CD1c-positive myeloid dendritic cell (primary cell): ENCODE measurements at regions not wholly inside any gene's neighbourhood (a gene's known extent, or its start where the extent isn't known, plus 50 kb on each side); places are given as distances from the start of the nearest gene placed in this dataset.

Experiments
- DNase-seq: peaks from one replicate; pipeline ENCODE4 v3.0.0-alpha.2; 2016; ENCODE audit errors: extremely low spot score

- no peak for DNase-seq
Measured at GRCh38 chr13:29999492-30000369, 149.3 kb upstream of the UBL3 start.

- no peak for DNase-seq
Measured at GRCh38 chr13:29996316-29996715, 145.9 kb upstream of the UBL3 start.

- no peak for DNase-seq
Measured at GRCh38 chr13:29994911-29995595, 144.6 kb upstream of the UBL3 start.

- no peak for DNase-seq
Measured at GRCh38 chr13:29993716-29994488, 143.5 kb upstream of the UBL3 start.

- no peak for DNase-seq
Measured at GRCh38 chr13:29993196-29993595, 142.8 kb upstream of the UBL3 start.

GRCh38 chr13:29991343-29991742, 140.9 kb upstream of the UBL3 start:
- DNase-seq, result no peak

GRCh38 chr13:29987340-29987739, 136.9 kb upstream of the UBL3 start:
- no peak for DNase-seq

GRCh38 chr13:29980339-29980738, 129.9 kb upstream of the UBL3 start:
- no peak for DNase-seq

GRCh38 chr13:29978211-29978610, 127.8 kb upstream of the UBL3 start:
- DNase-seq, result no peak

GRCh38 chr13:29977476-29978120, 127.2 kb upstream of the UBL3 start:
- no peak for DNase-seq

- no peak for DNase-seq
Measured at GRCh38 chr13:29976535-29976934, 126.1 kb upstream of the UBL3 start.

- DNase-seq, result no peak
Measured at GRCh38 chr13:29975283-29975682, 124.9 kb upstream of the UBL3 start.

- DNase-seq, result no peak
Measured at GRCh38 chr13:29969286-29969685, 118.9 kb upstream of the UBL3 start.

- no peak for DNase-seq
Measured at GRCh38 chr13:29964181-29964845, 113.9 kb upstream of the UBL3 start.

GRCh38 chr13:29963089-29963488, 112.7 kb upstream of the UBL3 start:
- no peak for DNase-seq

- no peak for DNase-seq
Measured at GRCh38 chr13:29961036-29961670, 110.7 kb upstream of the UBL3 start.

GRCh38 chr13:29959603-29960002, 109.2 kb upstream of the UBL3 start:
- no peak for DNase-seq

GRCh38 chr13:29959086-29959485, 108.7 kb upstream of the UBL3 start:
- DNase-seq, result no peak

- DNase-seq, result no peak
Measured at GRCh38 chr13:29958476-29958875, 108.1 kb upstream of the UBL3 start.

GRCh38 chr13:29957320-29957719, 106.9 kb upstream of the UBL3 start:
- DNase-seq, result no peak

- DNase-seq, result no peak
Measured at GRCh38 chr13:29956853-29957252, 106.4 kb upstream of the UBL3 start.
